Neural progenitor cell (in vitro differentiated cells): ENCODE measurements at regions not wholly inside any gene's neighbourhood (a gene's known extent, or its start where the extent isn't known, plus 50 kb on each side); places are given as distances from the start of the nearest gene placed in this dataset.

Experiments used
- DNase-seq: peaks from one replicate; pipeline ENCODE4 v3.0.0-alpha.2; 2016; ENCODE audit warnings: low spot score
- H2AFZ ChIP-seq: fragments of 200-600 bp; sonication (generic); replicated peaks from 2 replicates; pipeline ENCODE4 v1.6.1; 2016; ENCODE audit warnings: antibody characterized with exemption
- H3F3A ChIP-seq: fragments of 200-600 bp; sonication (generic); 2 replicates; pipeline ENCODE4 v1.6.1; 2016; ENCODE audit warnings: antibody characterized with exemption, low read depth
- H3K27ac ChIP-seq: fragments of 200-600 bp; sonication (generic); 2 replicates; pipeline ENCODE4 v1.5.1; 2016; ENCODE audit warnings: mild to moderate bottlenecking
- H3K27me3 ChIP-seq: fragments of 200-600 bp; sonication (generic); 2 replicates; pipeline ENCODE4 v1.6.1; 2016; ENCODE audit warnings: mild to moderate bottlenecking, moderate library complexity
- H3K36me3 ChIP-seq: fragments of 200-600 bp; sonication (generic); 2 replicates; pipeline ENCODE4 v1.5.1; 2016
- H3K4me1 ChIP-seq: fragments of 200-600 bp; sonication (generic); 2 replicates; pipeline ENCODE4 v1.6.1; 2016; ENCODE audit warnings: mixed run types
- H3K4me2 ChIP-seq: fragments of 200-600 bp; sonication (generic); 2 replicates; pipeline ENCODE4 v1.6.1; 2016
- H3K4me3 ChIP-seq: fragments of 200-600 bp; sonication (generic); 2 replicates; pipeline ENCODE4 v1.5.1; 2016
- H3K79me2 ChIP-seq: fragments of 200-600 bp; sonication (generic); 2 replicates; pipeline ENCODE4 v1.6.1; 2016; ENCODE audit warnings: low read depth
- H3K9ac ChIP-seq: fragments of 200-600 bp; sonication (generic); 2 replicates; pipeline ENCODE4 v1.6.1; 2016
- H3K9me3 ChIP-seq: fragments of 200-600 bp; sonication (generic); 2 replicates; pipeline ENCODE4 v1.5.1; 2016; ENCODE audit warnings: low read depth
- H4K20me1 ChIP-seq: fragments of 200-600 bp; sonication (generic); 2 replicates; pipeline ENCODE4 v1.6.1; 2016; ENCODE audit warnings: low read depth
- H3K27ac Mint-ChIP-seq: 3 replicates; pipeline ENCODE4 v1.8.0; 2021; ENCODE audit warnings: mixed read lengths
- H3K27me3 Mint-ChIP-seq: 2 replicates; pipeline ENCODE4 v1.8.0; 2022; ENCODE audit warnings: low read depth, mild to moderate bottlenecking, inconsistent platforms, moderate library complexity, mixed read lengths; ENCODE audit not compliant: insufficient read depth
- H3K36me3 Mint-ChIP-seq: 3 replicates; pipeline ENCODE4 v1.8.0; 2021; ENCODE audit warnings: mixed read lengths
- H3K4me1 Mint-ChIP-seq: 3 replicates; pipeline ENCODE4 v1.8.0; 2021; ENCODE audit warnings: mixed read lengths
- H3K4me3 Mint-ChIP-seq: 3 replicates; pipeline ENCODE4 v1.8.0; 2021; ENCODE audit warnings: mild to moderate bottlenecking, moderate library complexity, mixed read lengths
- H3K9me3 Mint-ChIP-seq: 3 replicates; pipeline ENCODE4 v1.8.0; 2020; ENCODE audit warnings: mixed read lengths
- CTCF ChIP-seq: fragments of 200-600 bp; sonication (generic); IDR thresholded peaks from 2 replicates; pipeline ENCODE4 v1.5.1; 2017; ENCODE audit warnings: antibody characterized with exemption, mild to moderate bottlenecking
- EZH2 ChIP-seq: fragments of 200-600 bp; sonication (generic); IDR thresholded peaks from 2 replicates; pipeline ENCODE4 v1.6.1; 2017; ENCODE audit warnings: antibody characterized with exemption, mild to moderate bottlenecking, moderate library complexity
- EZH2phosphoT487 ChIP-seq: fragments of 200-600 bp; sonication (generic); IDR thresholded peaks from 2 replicates; pipeline ENCODE4 v1.6.1; 2017; ENCODE audit warnings: antibody characterized with exemption

GRCh38 chr9:90393365-90394152 lies 249.1 kb downstream of the DIRAS2 start:
- no peaks in the 10 kb centered on the region for H3K4me1 ChIP-seq
- H3F3A ChIP-seq: no peaks in the 10 kb centered on the region
- Mint-ChIP-seq H3K9me3 (no peaks in the 10 kb centered on the region), H3K27me3 (no peaks in the 10 kb centered on the region), H3K27ac (no peak overlapping the region), H3K4me3 (no peak overlapping the region), H3K4me1 (no peaks in the 10 kb centered on the region), H3K36me3 (no peaks in the 10 kb centered on the region)
- no peaks in the 10 kb centered on the region for H3K27me3 ChIP-seq
- no peak overlapping the region for H3K9ac ChIP-seq
- H3K79me2 ChIP-seq: no peaks in the 10 kb centered on the region
- no peaks in the 10 kb centered on the region for H3K36me3 ChIP-seq
- H3K4me2 ChIP-seq: no peak overlapping the region
- H3K27ac ChIP-seq: no peak overlapping the region
- no peak overlapping the region for H3K4me3 ChIP-seq
- no peak for DNase-seq
- H3K9me3 ChIP-seq: no peaks in the 10 kb centered on the region
- no peaks in the 10 kb centered on the region for H4K20me1 ChIP-seq
- TF ChIP-seq EZH2 (no peak), EZH2phosphoT487 (no peak), CTCF (no peak)
- H2AFZ ChIP-seq: no peak overlapping the region

GRCh38 chr9:90394871-90395270 lies 247.8 kb downstream of the DIRAS2 start:
- Histone ChIP-seq H3K4me2 (no peak overlapping the region), H3K79me2 (no peaks in the 10 kb centered on the region), H3K9me3 (no peaks in the 10 kb centered on the region), H3K4me3 (no peak overlapping the region), H3K4me1 (no peaks in the 10 kb centered on the region), H4K20me1 (no peaks in the 10 kb centered on the region), H3K27ac (no peak overlapping the region), H3F3A (no peaks in the 10 kb centered on the region), H3K9ac (no peak overlapping the region), H3K27me3 (no peaks in the 10 kb centered on the region), H2AFZ (no peak overlapping the region), H3K36me3 (no peaks in the 10 kb centered on the region)
- H3K4me3 Mint-ChIP-seq: no peak overlapping the region
- no peaks in the 10 kb centered on the region for H3K36me3 Mint-ChIP-seq
- no peaks in the 10 kb centered on the region for H3K27me3 Mint-ChIP-seq
- TF ChIP-seq CTCF (no peak), EZH2phosphoT487 (no peak)
- DNase-seq: no peak
- no peaks in the 10 kb centered on the region for H3K9me3 Mint-ChIP-seq
- H3K27ac Mint-ChIP-seq: no peak overlapping the region
- H3K4me1 Mint-ChIP-seq: no peaks in the 10 kb centered on the region

GRCh38 chr9:90400091-90400490 lies 242.5 kb downstream of the DIRAS2 start:
- Mint-ChIP-seq H3K27ac (no peak overlapping the region), H3K9me3 (no peaks in the 10 kb centered on the region), H3K4me3 (no peak overlapping the region), H3K4me1 (no peaks in the 10 kb centered on the region), H3K27me3 (no peaks in the 10 kb centered on the region), H3K36me3 (no peaks in the 10 kb centered on the region)
- Histone ChIP-seq H3K79me2 (no peaks in the 10 kb centered on the region), H3K27ac (no peak overlapping the region), H3K4me3 (no peak overlapping the region), H3K27me3 (no peaks in the 10 kb centered on the region), H3F3A (no peaks in the 10 kb centered on the region), H4K20me1 (no peaks in the 10 kb centered on the region), H2AFZ (no peak overlapping the region), H3K4me1 (no peaks in the 10 kb centered on the region), H3K9ac (no peak overlapping the region), H3K4me2 (no peak overlapping the region), H3K9me3 (no peaks in the 10 kb centered on the region), H3K36me3 (no peaks in the 10 kb centered on the region)
- no peak for DNase-seq
- TF ChIP-seq EZH2phosphoT487 (no peak), EZH2 (no peak), CTCF (no peak)
